Panc1 (cell line): ENCODE measurements at regions not wholly inside any gene's neighbourhood (a gene's known extent, or its start where the extent isn't known, plus 50 kb on each side); places are given as distances from the start of the nearest gene placed in this dataset.

ENCODE experiments used
- ATAC-seq: fragments of 200-7000 bp; cut with Tn5 transposase; 2 replicates; pipeline ENCODE4 v1.9.1; 2020; ENCODE audit warnings: mild to moderate bottlenecking, moderate library complexity
- BruUV-seq: library from RNA; stranded (reverse); fragments of 400-500 nt; replicated peaks from 2 replicates; lab custom pipeline; 2021; lab: Mats Ljungman, UMichigan
- CTCF ChIA-PET: fragments of 300-600 bp; sonication (Branson Sonifier 250); formaldehyde crosslinking; loops from one replicate; lab custom pipeline; 2022; ENCODE audit warnings: antibody characterized with exemption; lab: Charles Lee
- POLR2A ChIA-PET: fragments of 300-600 bp; sonication (Branson Sonifier 250); formaldehyde crosslinking; loops from one replicate; lab custom pipeline; 2022; ENCODE audit warnings: antibody characterized with exemption; lab: Charles Lee
- DNase-seq: peaks from one replicate; pipeline ENCODE4 v3.0.0-alpha.2; 2010; ENCODE audit warnings: low read depth, low spot score
- H3K27ac ChIP-seq: 2 replicates; pipeline ENCODE4 v1.5.1; 2011; ENCODE audit warnings: mild to moderate bottlenecking, low read length, inconsistent platforms
- H3K27me3 ChIP-seq: fragments of 200-500 bp; sonication (Bioruptor generic); 2 replicates; pipeline ENCODE4 v1.6.0; 2014; ENCODE audit warnings: low read length, inconsistent platforms; ENCODE audit not compliant: control insufficient read depth, insufficient read depth
- H3K36me3 ChIP-seq: fragments of 200-500 bp; sonication (Bioruptor generic); 2 replicates; pipeline ENCODE4 v1.5.1; 2014; ENCODE audit warnings: inconsistent platforms, mild to moderate bottlenecking, low read length, moderate library complexity; ENCODE audit not compliant: control insufficient read depth, insufficient read depth
- H3K4me1 ChIP-seq: 2 replicates; pipeline ENCODE4 v1.5.1; 2011; ENCODE audit warnings: inconsistent platforms, mild to moderate bottlenecking, low read length, moderate library complexity; ENCODE audit not compliant: control insufficient read depth, insufficient read depth
- H3K4me3 ChIP-seq, 2 experiments: 2 replicates each; pipeline ENCODE4 v1.5.1; 2011 to 2012; ENCODE audit warnings: low read depth in 2 of 2, low read length in 2 of 2, mild to moderate bottlenecking in 2 of 2, inconsistent platforms in 1 of 2, moderate library complexity in 1 of 2
- H3K9me3 ChIP-seq: fragments of 200-500 bp; sonication (Bioruptor generic); 2 replicates; pipeline ENCODE4 v1.5.1; 2014; ENCODE audit warnings: low read depth, mild to moderate bottlenecking, inconsistent platforms, low read length, moderate library complexity; ENCODE audit not compliant: control insufficient read depth, insufficient read depth
- CTCF ChIP-seq: fragments of 450-650 bp; IDR thresholded peaks from 2 replicates; pipeline ENCODE4 v1.5.1; 2017; ENCODE audit warnings: mild to moderate bottlenecking
- POLR2AphosphoS5 ChIP-seq: IDR thresholded peaks from 2 replicates; pipeline ENCODE4 v1.6.1; 2012; ENCODE audit warnings: mild to moderate bottlenecking, low read depth, low read length, moderate library complexity
- REST ChIP-seq, 2 experiments: IDR thresholded peaks; 2 replicates each; pipeline ENCODE4 v1.6.1; 2011 to 2012; ENCODE audit warnings: low read depth in 2 of 2, control low read depth in 1 of 2, low read length in 1 of 2, mild to moderate bottlenecking in 1 of 2, moderate library complexity in 1 of 2; ENCODE audit not compliant: insufficient read depth in 1 of 2
- SIN3A ChIP-seq: IDR thresholded peaks from 2 replicates; pipeline ENCODE4 v1.6.1; 2012; ENCODE audit warnings: low read depth, mild to moderate bottlenecking, low read length, moderate library complexity, borderline replicate concordance; ENCODE audit not compliant: insufficient read depth
- TCF7L2 ChIP-seq: IDR thresholded peaks from 2 replicates; pipeline ENCODE4 v1.6.1; 2011; ENCODE audit warnings: mild to moderate bottlenecking, low read depth, low read length, inconsistent platforms
- in situ Hi-C: cut with HindIII; loops from 2 replicates; pipeline ENCODE4 v1.10.0; 2016; ENCODE audit warnings: low sequenced_read_pairs, low pct_unique_long_range_greater_than_20kb
- intact Hi-C: fragments of 100-400 bp; cut with micrococcal nuclease; formaldehyde crosslinking; loops from one replicate; pipeline ENCODE4 v1.10.0; 2022; ENCODE audit not compliant: unreplicated experiment

- ChIA-PET POLR2A (no interaction called here), CTCF (no interaction called here)
- no peak for TF ChIP-seq REST (IDR thresholded peaks at IDR 0.05; ENCODE audit: insufficient read depth in 1 of 2, low read depth in 2 of 2, low read length in 1 of 2)
- no peak for TF ChIP-seq CTCF
- TF ChIP-seq POLR2AphosphoS5 = no peak
- TF ChIP-seq SIN3A = no peak
- no peak for TF ChIP-seq TCF7L2
- no TSS peak for BruUV-seq
- no peak overlapping the region for H3K27ac ChIP-seq
- H3K4me1 ChIP-seq = no peaks in the 10 kb centered on the region
- no peak overlapping the region for H3K4me3 ChIP-seq
- no peaks in the 10 kb centered on the region for H3K36me3 ChIP-seq
- H3K9me3 ChIP-seq = peaks cover 2% of the 10 kb centered on the region; the same call in 1 of the 2 replicates
- in situ Hi-C loops = no loop called here
- no peak for DNase-seq
- no peak for ATAC-seq
- intact Hi-C loops = no loop called here
- no peaks in the 10 kb centered on the region for H3K27me3 ChIP-seq
Observed at GRCh38 chr5:29852329-29852728, 1341.2 kb upstream of the CDH6 start.

GRCh38 chr5:29845206-29845605 lies 1348.3 kb upstream of the CDH6 start:
- no peak overlapping the region for H3K4me3 ChIP-seq
- H3K27ac ChIP-seq = no peak overlapping the region
- in situ Hi-C loops (no loop called here), intact Hi-C loops (no loop called here)
- no peaks in the 10 kb centered on the region for H3K27me3 ChIP-seq
- no TSS peak for BruUV-seq
- no peaks in the 10 kb centered on the region for H3K36me3 ChIP-seq
- ATAC-seq (no peak), DNase-seq (no peak)
- CTCF ChIA-PET = no interaction called here
- POLR2A ChIA-PET = no interaction called here
- peaks cover 2% of the 10 kb centered on the region; the same call in 1 of the 2 replicates for H3K9me3 ChIP-seq
- no peaks in the 10 kb centered on the region for H3K4me1 ChIP-seq
- TF ChIP-seq POLR2AphosphoS5 = no peak
- no peak for TF ChIP-seq TCF7L2
- TF ChIP-seq SIN3A = no peak
- no peak for TF ChIP-seq REST (IDR thresholded peaks at IDR 0.05; ENCODE audit: insufficient read depth in 1 of 2, low read depth in 2 of 2, low read length in 1 of 2)
- no peak for TF ChIP-seq CTCF
